ENCODE measurements at regions not wholly inside any gene's neighbourhood (a gene's known extent, or its start where the extent isn't known, plus 50 kb on each side); places are given as distances from the start of the nearest gene placed in this dataset.
"Not testable (repeated sequence)": the region's sequence is repeated elsewhere in the genome, so short reads cannot be mapped to it uniquely, and the experiment has no call there.

GRCh38 chr4:59537246-59537886 lies 1662.8 kb upstream of the ADGRL3 start:
- DNase-seq (no peak), ATAC-seq (ENCODE audit: low read depth in 2 of 2) (no peak)
- no peak overlapping the region for H3K4me3 ChIP-seq (ENCODE audit: low read depth, low read length)
- Mint-ChIP-seq H3K36me3 (no peaks in the 10 kb centered on the region), H3K4me1 (peaks cover 0 to 2% (median 0%) of the 10 kb centered on the region in 4 donors), H3K4me3 (no peak overlapping the region), H3K9me3 (peaks cover 1 to 31% (median 6%) of the 10 kb centered on the region in 7 donors), H3K27me3 (no peaks in the 10 kb centered on the region), H3K27ac (no peak overlapping the region)
- H3K36me3 ChIP-seq (ENCODE audit: control insufficient read depth, insufficient read depth, low read length): no peaks in the 10 kb centered on the region
- H3K27me3 ChIP-seq (ENCODE audit: control insufficient read depth, insufficient read depth, low read length): no peaks in the 10 kb centered on the region
- H3K4me1 ChIP-seq (ENCODE audit: control insufficient read depth, insufficient read depth, low read length, poor library complexity, severe bottlenecking): no peaks in the 10 kb centered on the region
- no peak overlapping the region for H3K27ac ChIP-seq (ENCODE audit: insufficient read depth, low read length, poor library complexity, severe bottlenecking)
- H3K9me3 ChIP-seq (ENCODE audit: control insufficient read depth in 2 of 2, low read length in 2 of 2): peaks cover 0 to 5% of the 10 kb centered on the region in 2 experiments

GRCh38 chr4:59539401-59539800 lies 1660.7 kb upstream of the ADGRL3 start:
- Mint-ChIP-seq H3K27me3 (no peaks in the 10 kb centered on the region), H3K9me3 (peaks cover 2 to 29% (median 5%) of the 10 kb centered on the region in 7 donors), H3K36me3 (no peaks in the 10 kb centered on the region), H3K4me1 (no peaks in the 10 kb centered on the region), H3K27ac (no peak overlapping the region), H3K4me3 (no peak overlapping the region)
- no peak overlapping the region for H3K4me3 ChIP-seq (ENCODE audit: low read depth, low read length)
- peaks cover 0 to 10% of the 10 kb centered on the region in 2 experiments for H3K9me3 ChIP-seq (ENCODE audit: control insufficient read depth in 2 of 2, low read length in 2 of 2)
- H3K27ac ChIP-seq (ENCODE audit: insufficient read depth, low read length, poor library complexity, severe bottlenecking): no peak overlapping the region
- ATAC-seq (ENCODE audit: low read depth in 2 of 2): no peak
- no peak for DNase-seq
- H3K4me1 ChIP-seq (ENCODE audit: control insufficient read depth, insufficient read depth, low read length, poor library complexity, severe bottlenecking): no peaks in the 10 kb centered on the region
- no peaks in the 10 kb centered on the region for H3K36me3 ChIP-seq (ENCODE audit: control insufficient read depth, insufficient read depth, low read length)
- no peaks in the 10 kb centered on the region for H3K27me3 ChIP-seq (ENCODE audit: control insufficient read depth, insufficient read depth, low read length)

GRCh38 chr4:59540311-59540710 lies 1659.8 kb upstream of the ADGRL3 start:
- Mint-ChIP-seq H3K4me3 (no peak overlapping the region), H3K27me3 (no peaks in the 10 kb centered on the region), H3K9me3 (peaks cover 0 to 22% (median 4%) of the 10 kb centered on the region in 7 donors), H3K36me3 (no peaks in the 10 kb centered on the region), H3K27ac (no peak overlapping the region), H3K4me1 (no peaks in the 10 kb centered on the region)
- Histone ChIP-seq H3K4me3 (ENCODE audit: low read depth, low read length) (no peak overlapping the region), H3K9me3 (ENCODE audit: control insufficient read depth in 2 of 2, low read length in 2 of 2) (peaks cover 0 to 10% of the 10 kb centered on the region in 2 experiments), H3K36me3 (ENCODE audit: control insufficient read depth, insufficient read depth, low read length) (no peaks in the 10 kb centered on the region), H3K27ac (ENCODE audit: insufficient read depth, low read length, poor library complexity, severe bottlenecking) (no peak overlapping the region), H3K27me3 (ENCODE audit: control insufficient read depth, insufficient read depth, low read length) (no peaks in the 10 kb centered on the region), H3K4me1 (ENCODE audit: control insufficient read depth, insufficient read depth, low read length, poor library complexity, severe bottlenecking) (no peaks in the 10 kb centered on the region)
- ATAC-seq (ENCODE audit: low read depth in 2 of 2): no peak
- DNase-seq: no peak

- peaks cover 0 to 21% (median 7%) of the 10 kb centered on the region in 7 donors for H3K9me3 Mint-ChIP-seq
- no peak overlapping the region for H3K27ac Mint-ChIP-seq
- no peak overlapping the region for H3K4me3 ChIP-seq (ENCODE audit: low read depth, low read length)
- no peaks in the 10 kb centered on the region for H3K27me3 ChIP-seq (ENCODE audit: control insufficient read depth, insufficient read depth, low read length)
- no peaks in the 10 kb centered on the region for H3K27me3 Mint-ChIP-seq
- no peaks in the 10 kb centered on the region for H3K9me3 ChIP-seq (ENCODE audit: control insufficient read depth in 2 of 2, low read length in 2 of 2)
- H3K4me1 ChIP-seq (ENCODE audit: control insufficient read depth, insufficient read depth, low read length, poor library complexity, severe bottlenecking): no peaks in the 10 kb centered on the region
- H3K27ac ChIP-seq (ENCODE audit: insufficient read depth, low read length, poor library complexity, severe bottlenecking): no peak overlapping the region
- H3K36me3 ChIP-seq (ENCODE audit: control insufficient read depth, insufficient read depth, low read length): no peaks in the 10 kb centered on the region
- no peak overlapping the region for H3K4me3 Mint-ChIP-seq
- H3K36me3 Mint-ChIP-seq: no peaks in the 10 kb centered on the region
- ATAC-seq (ENCODE audit: low read depth in 2 of 2) (no peak), DNase-seq (no peak)
- no peaks in the 10 kb centered on the region for H3K4me1 Mint-ChIP-seq
Observed at GRCh38 chr4:59553063-59553720, 1646.9 kb upstream of the ADGRL3 start.

GRCh38 chr4:59553721-59554091 lies 1646.4 kb upstream of the ADGRL3 start:
- Mint-ChIP-seq H3K27ac (no peak overlapping the region), H3K36me3 (no peaks in the 10 kb centered on the region), H3K4me1 (no peaks in the 10 kb centered on the region), H3K4me3 (no peak overlapping the region), H3K27me3 (no peaks in the 10 kb centered on the region), H3K9me3 (peaks cover 1 to 24% (median 5%) of the 10 kb centered on the region in 7 donors)
- H3K36me3 ChIP-seq (ENCODE audit: control insufficient read depth, insufficient read depth, low read length): no peaks in the 10 kb centered on the region
- H3K9me3 ChIP-seq (ENCODE audit: control insufficient read depth in 2 of 2, low read length in 2 of 2): no peaks in the 10 kb centered on the region
- no peaks in the 10 kb centered on the region for H3K27me3 ChIP-seq (ENCODE audit: control insufficient read depth, insufficient read depth, low read length)
- DNase-seq (no peak), ATAC-seq (ENCODE audit: low read depth in 2 of 2) (no peak)
- no peaks in the 10 kb centered on the region for H3K4me1 ChIP-seq (ENCODE audit: control insufficient read depth, insufficient read depth, low read length, poor library complexity, severe bottlenecking)
- no peak overlapping the region for H3K27ac ChIP-seq (ENCODE audit: insufficient read depth, low read length, poor library complexity, severe bottlenecking)
- H3K4me3 ChIP-seq (ENCODE audit: low read depth, low read length): no peak overlapping the region

GRCh38 chr4:59556191-59556590 lies 1643.9 kb upstream of the ADGRL3 start:
- not testable (repeated sequence) for DNase-seq; H3K4me3 ChIP-seq (ENCODE audit: low read depth, low read length); H3K27me3 ChIP-seq (ENCODE audit: control insufficient read depth, insufficient read depth, low read length); ATAC-seq (ENCODE audit: low read depth in 2 of 2); H3K4me1 Mint-ChIP-seq; H3K27ac ChIP-seq (ENCODE audit: insufficient read depth, low read length, poor library complexity, severe bottlenecking); H3K36me3 ChIP-seq (ENCODE audit: control insufficient read depth, insufficient read depth, low read length); H3K36me3 Mint-ChIP-seq; H3K27me3 Mint-ChIP-seq; H3K4me3 Mint-ChIP-seq; H3K27ac Mint-ChIP-seq; H3K4me1 ChIP-seq (ENCODE audit: control insufficient read depth, insufficient read depth, low read length, poor library complexity, severe bottlenecking); H3K9me3 ChIP-seq (ENCODE audit: control insufficient read depth in 2 of 2, low read length in 2 of 2)
- peaks cover 1 to 20% (median 10%) of the 10 kb centered on the region in 7 donors for H3K9me3 Mint-ChIP-seq

- not testable (repeated sequence) for H3K9me3 ChIP-seq (ENCODE audit: control insufficient read depth in 2 of 2, low read length in 2 of 2); DNase-seq; H3K36me3 Mint-ChIP-seq; H3K27ac Mint-ChIP-seq; H3K4me1 ChIP-seq (ENCODE audit: control insufficient read depth, insufficient read depth, low read length, poor library complexity, severe bottlenecking); H3K27me3 ChIP-seq (ENCODE audit: control insufficient read depth, insufficient read depth, low read length); H3K27ac ChIP-seq (ENCODE audit: insufficient read depth, low read length, poor library complexity, severe bottlenecking); H3K36me3 ChIP-seq (ENCODE audit: control insufficient read depth, insufficient read depth, low read length); H3K27me3 Mint-ChIP-seq; H3K4me3 ChIP-seq (ENCODE audit: low read depth, low read length); H3K4me1 Mint-ChIP-seq; ATAC-seq (ENCODE audit: low read depth in 2 of 2); H3K4me3 Mint-ChIP-seq
- peaks cover 2 to 23% (median 13%) of the 10 kb centered on the region in 7 donors for H3K9me3 Mint-ChIP-seq
Observed at GRCh38 chr4:59560141-59560648, 1639.9 kb upstream of the ADGRL3 start.

- H3K4me1 ChIP-seq (ENCODE audit: control insufficient read depth, insufficient read depth, low read length, poor library complexity, severe bottlenecking): no peaks in the 10 kb centered on the region
- Mint-ChIP-seq H3K27ac (no peak overlapping the region), H3K4me3 (no peak overlapping the region), H3K9me3 (peaks cover 2 to 19% (median 7%) of the 10 kb centered on the region in 7 donors), H3K4me1 (no peaks in the 10 kb centered on the region), H3K36me3 (no peaks in the 10 kb centered on the region), H3K27me3 (no peaks in the 10 kb centered on the region)
- peaks cover 0 to under 1% of the 10 kb centered on the region in 2 experiments for H3K9me3 ChIP-seq (ENCODE audit: control insufficient read depth in 2 of 2, low read length in 2 of 2)
- H3K4me3 ChIP-seq (ENCODE audit: low read depth, low read length): no peak overlapping the region
- H3K27ac ChIP-seq (ENCODE audit: insufficient read depth, low read length, poor library complexity, severe bottlenecking): no peak overlapping the region
- no peaks in the 10 kb centered on the region for H3K36me3 ChIP-seq (ENCODE audit: control insufficient read depth, insufficient read depth, low read length)
- DNase-seq (no peak), ATAC-seq (ENCODE audit: low read depth in 2 of 2) (no peak)
- H3K27me3 ChIP-seq (ENCODE audit: control insufficient read depth, insufficient read depth, low read length): no peaks in the 10 kb centered on the region
Observed at GRCh38 chr4:59565836-59566235, 1634.3 kb upstream of the ADGRL3 start.
